Panc1 (cell line): ENCODE measurements at regions not wholly inside any gene's neighbourhood (a gene's known extent, or its start where the extent isn't known, plus 50 kb on each side); places are given as distances from the start of the nearest gene placed in this dataset. TPM values are rescaled to one million over a fixed set of nuclear protein-coding genes. Genes with fewer than 3 reads are reported as not detected.

Experiments used
- ATAC-seq: fragments of 200-7000 bp; cut with Tn5 transposase; 2 replicates; pipeline ENCODE4 v1.9.1; 2020; ENCODE audit warnings: mild to moderate bottlenecking, moderate library complexity
- BruUV-seq: library from RNA; stranded (reverse); fragments of 400-500 nt; replicated peaks from 2 replicates; lab custom pipeline; 2021; lab: Mats Ljungman, UMichigan
- CTCF ChIA-PET: fragments of 300-600 bp; sonication (Branson Sonifier 250); formaldehyde crosslinking; loops from one replicate; lab custom pipeline; 2022; ENCODE audit warnings: antibody characterized with exemption; lab: Charles Lee
- POLR2A ChIA-PET: fragments of 300-600 bp; sonication (Branson Sonifier 250); formaldehyde crosslinking; loops from one replicate; lab custom pipeline; 2022; ENCODE audit warnings: antibody characterized with exemption; lab: Charles Lee
- DNase-seq: peaks from one replicate; pipeline ENCODE4 v3.0.0-alpha.2; 2010; ENCODE audit warnings: low read depth, low spot score
- H3K27ac ChIP-seq: 2 replicates; pipeline ENCODE4 v1.5.1; 2011; ENCODE audit warnings: mild to moderate bottlenecking, low read length, inconsistent platforms
- H3K27me3 ChIP-seq: fragments of 200-500 bp; sonication (Bioruptor generic); 2 replicates; pipeline ENCODE4 v1.6.0; 2014; ENCODE audit warnings: low read length, inconsistent platforms; ENCODE audit not compliant: control insufficient read depth, insufficient read depth
- H3K36me3 ChIP-seq: fragments of 200-500 bp; sonication (Bioruptor generic); 2 replicates; pipeline ENCODE4 v1.5.1; 2014; ENCODE audit warnings: inconsistent platforms, mild to moderate bottlenecking, low read length, moderate library complexity; ENCODE audit not compliant: control insufficient read depth, insufficient read depth
- H3K4me1 ChIP-seq: 2 replicates; pipeline ENCODE4 v1.5.1; 2011; ENCODE audit warnings: inconsistent platforms, mild to moderate bottlenecking, low read length, moderate library complexity; ENCODE audit not compliant: control insufficient read depth, insufficient read depth
- H3K4me3 ChIP-seq, 2 experiments: 2 replicates each; pipeline ENCODE4 v1.5.1; 2011 to 2012; ENCODE audit warnings: low read depth in 2 of 2, low read length in 2 of 2, mild to moderate bottlenecking in 2 of 2, inconsistent platforms in 1 of 2, moderate library complexity in 1 of 2
- H3K9me3 ChIP-seq: fragments of 200-500 bp; sonication (Bioruptor generic); 2 replicates; pipeline ENCODE4 v1.5.1; 2014; ENCODE audit warnings: low read depth, mild to moderate bottlenecking, inconsistent platforms, low read length, moderate library complexity; ENCODE audit not compliant: control insufficient read depth, insufficient read depth
- POLR2AphosphoS5 ChIP-seq: IDR thresholded peaks from 2 replicates; pipeline ENCODE4 v1.6.1; 2012; ENCODE audit warnings: mild to moderate bottlenecking, low read depth, low read length, moderate library complexity
- SIN3A ChIP-seq: IDR thresholded peaks from 2 replicates; pipeline ENCODE4 v1.6.1; 2012; ENCODE audit warnings: low read depth, mild to moderate bottlenecking, low read length, moderate library complexity, borderline replicate concordance; ENCODE audit not compliant: insufficient read depth
- TCF7L2 ChIP-seq: IDR thresholded peaks from 2 replicates; pipeline ENCODE4 v1.6.1; 2011; ENCODE audit warnings: mild to moderate bottlenecking, low read depth, low read length, inconsistent platforms
- in situ Hi-C: cut with HindIII; loops from 2 replicates; pipeline ENCODE4 v1.10.0; 2016; ENCODE audit warnings: low sequenced_read_pairs, low pct_unique_long_range_greater_than_20kb
- intact Hi-C: fragments of 100-400 bp; cut with micrococcal nuclease; formaldehyde crosslinking; loops from one replicate; pipeline ENCODE4 v1.10.0; 2022; ENCODE audit not compliant: unreplicated experiment
- microRNA-seq: library from miRNA; unstranded; fragments of <30 nt; microRNA quantifications from one replicate; pipeline ENCODE4 v1.1.0, GENCODE V29; 2020; ENCODE audit not compliant: unreplicated experiment
- TF ChIP-seq, protein P1 (sequence below), 2 experiments: IDR thresholded peaks; 2 replicates each; pipeline ENCODE4 v1.6.1; 2011 to 2012; ENCODE audit warnings: low read depth in 2 of 2, control low read depth in 1 of 2, low read length in 1 of 2, mild to moderate bottlenecking in 1 of 2, moderate library complexity in 1 of 2; ENCODE audit not compliant: insufficient read depth in 1 of 2
- TF ChIP-seq, protein P2 (sequence below): fragments of 450-650 bp; IDR thresholded peaks from 2 replicates; pipeline ENCODE4 v1.5.1; 2017; ENCODE audit warnings: mild to moderate bottlenecking

DNA sequence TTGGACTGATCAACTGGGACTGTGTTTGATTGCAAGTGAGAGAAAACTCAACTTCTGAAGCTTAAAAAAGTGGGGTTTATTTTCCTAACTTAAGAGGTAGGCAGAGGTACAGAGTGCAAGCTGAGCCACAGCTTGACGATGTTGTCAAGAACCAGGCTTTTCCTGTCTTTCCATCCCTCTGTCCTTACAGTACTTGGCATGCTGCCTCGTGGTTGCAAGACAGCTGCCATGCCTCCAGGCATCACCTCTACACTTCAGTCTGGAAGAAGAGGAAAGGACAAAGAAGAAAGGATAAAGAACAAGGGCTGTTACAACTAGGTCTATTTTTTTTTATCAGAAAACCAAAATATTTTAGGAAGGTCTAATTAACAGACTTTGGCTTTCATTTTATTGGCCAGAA, 51.8 kb upstream of the GALNT15 start:
- Histone ChIP-seq H3K36me3 (no peaks in the 10 kb centered on the region), H3K27ac (no peak overlapping the region), H3K27me3 (no peaks in the 10 kb centered on the region), H3K4me3 (no peak overlapping the region), H3K9me3 (no peaks in the 10 kb centered on the region), H3K4me1 (no peaks in the 10 kb centered on the region)
- POLR2A ChIA-PET, result no interaction called here
- ATAC-seq, result no peak
- TF ChIP-seq, protein P1, sequence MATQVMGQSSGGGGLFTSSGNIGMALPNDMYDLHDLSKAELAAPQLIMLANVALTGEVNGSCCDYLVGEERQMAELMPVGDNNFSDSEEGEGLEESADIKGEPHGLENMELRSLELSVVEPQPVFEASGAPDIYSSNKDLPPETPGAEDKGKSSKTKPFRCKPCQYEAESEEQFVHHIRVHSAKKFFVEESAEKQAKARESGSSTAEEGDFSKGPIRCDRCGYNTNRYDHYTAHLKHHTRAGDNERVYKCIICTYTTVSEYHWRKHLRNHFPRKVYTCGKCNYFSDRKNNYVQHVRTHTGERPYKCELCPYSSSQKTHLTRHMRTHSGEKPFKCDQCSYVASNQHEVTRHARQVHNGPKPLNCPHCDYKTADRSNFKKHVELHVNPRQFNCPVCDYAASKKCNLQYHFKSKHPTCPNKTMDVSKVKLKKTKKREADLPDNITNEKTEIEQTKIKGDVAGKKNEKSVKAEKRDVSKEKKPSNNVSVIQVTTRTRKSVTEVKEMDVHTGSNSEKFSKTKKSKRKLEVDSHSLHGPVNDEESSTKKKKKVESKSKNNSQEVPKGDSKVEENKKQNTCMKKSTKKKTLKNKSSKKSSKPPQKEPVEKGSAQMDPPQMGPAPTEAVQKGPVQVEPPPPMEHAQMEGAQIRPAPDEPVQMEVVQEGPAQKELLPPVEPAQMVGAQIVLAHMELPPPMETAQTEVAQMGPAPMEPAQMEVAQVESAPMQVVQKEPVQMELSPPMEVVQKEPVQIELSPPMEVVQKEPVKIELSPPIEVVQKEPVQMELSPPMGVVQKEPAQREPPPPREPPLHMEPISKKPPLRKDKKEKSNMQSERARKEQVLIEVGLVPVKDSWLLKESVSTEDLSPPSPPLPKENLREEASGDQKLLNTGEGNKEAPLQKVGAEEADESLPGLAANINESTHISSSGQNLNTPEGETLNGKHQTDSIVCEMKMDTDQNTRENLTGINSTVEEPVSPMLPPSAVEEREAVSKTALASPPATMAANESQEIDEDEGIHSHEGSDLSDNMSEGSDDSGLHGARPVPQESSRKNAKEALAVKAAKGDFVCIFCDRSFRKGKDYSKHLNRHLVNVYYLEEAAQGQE (IDR thresholded peaks at IDR 0.05; ENCODE audit: insufficient read depth in 1 of 2, low read depth in 2 of 2, low read length in 1 of 2), result no peak
- TF ChIP-seq TCF7L2 (no peak), SIN3A (no peak), POLR2AphosphoS5 (no peak)
- TF ChIP-seq, protein P2, sequence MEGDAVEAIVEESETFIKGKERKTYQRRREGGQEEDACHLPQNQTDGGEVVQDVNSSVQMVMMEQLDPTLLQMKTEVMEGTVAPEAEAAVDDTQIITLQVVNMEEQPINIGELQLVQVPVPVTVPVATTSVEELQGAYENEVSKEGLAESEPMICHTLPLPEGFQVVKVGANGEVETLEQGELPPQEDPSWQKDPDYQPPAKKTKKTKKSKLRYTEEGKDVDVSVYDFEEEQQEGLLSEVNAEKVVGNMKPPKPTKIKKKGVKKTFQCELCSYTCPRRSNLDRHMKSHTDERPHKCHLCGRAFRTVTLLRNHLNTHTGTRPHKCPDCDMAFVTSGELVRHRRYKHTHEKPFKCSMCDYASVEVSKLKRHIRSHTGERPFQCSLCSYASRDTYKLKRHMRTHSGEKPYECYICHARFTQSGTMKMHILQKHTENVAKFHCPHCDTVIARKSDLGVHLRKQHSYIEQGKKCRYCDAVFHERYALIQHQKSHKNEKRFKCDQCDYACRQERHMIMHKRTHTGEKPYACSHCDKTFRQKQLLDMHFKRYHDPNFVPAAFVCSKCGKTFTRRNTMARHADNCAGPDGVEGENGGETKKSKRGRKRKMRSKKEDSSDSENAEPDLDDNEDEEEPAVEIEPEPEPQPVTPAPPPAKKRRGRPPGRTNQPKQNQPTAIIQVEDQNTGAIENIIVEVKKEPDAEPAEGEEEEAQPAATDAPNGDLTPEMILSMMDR, result no peak
- CTCF ChIA-PET, result no interaction called here
- BruUV-seq, result no TSS peak
- no peak for DNase-seq
- in situ Hi-C loops (no loop called here), intact Hi-C loops (no loop called here)

DNA sequence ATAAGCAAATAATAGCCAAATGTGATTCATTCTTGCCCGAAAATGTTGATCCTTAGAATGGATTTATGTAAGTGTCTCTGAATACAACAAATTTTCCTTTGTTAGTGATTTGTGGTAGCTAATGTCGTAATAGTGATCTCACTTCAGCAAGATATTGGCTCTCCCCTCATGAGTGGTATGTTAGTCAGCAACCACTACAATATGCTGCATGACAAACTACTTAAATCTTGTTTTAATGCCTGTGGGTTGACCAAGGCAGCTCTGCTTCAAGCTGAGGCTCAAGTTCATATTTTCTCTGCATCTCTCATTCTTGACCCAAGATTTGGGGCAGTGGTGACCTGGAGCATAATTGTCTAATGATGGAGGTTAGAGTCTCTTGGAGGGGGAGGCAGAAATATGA, 49.8 kb upstream of the GALNT15 start:
- ChIA-PET POLR2A (no interaction called here), CTCF (no interaction called here)
- H3K27me3 ChIP-seq, result no peaks in the 10 kb centered on the region
- intact Hi-C loops, result no loop called here
- no peaks in the 10 kb centered on the region for H3K36me3 ChIP-seq
- TF ChIP-seq, protein P1 (IDR thresholded peaks at IDR 0.05; ENCODE audit: insufficient read depth in 1 of 2, low read depth in 2 of 2, low read length in 1 of 2), result no peak
- TF ChIP-seq, protein P2, result no peak
- TF ChIP-seq POLR2AphosphoS5 (no peak), TCF7L2 (no peak), SIN3A (no peak)
- ATAC-seq (no peak), DNase-seq (no peak)
- BruUV-seq, result no TSS peak
- H3K27ac ChIP-seq, result no peak overlapping the region
- in situ Hi-C loops, result no loop called here
- no peaks in the 10 kb centered on the region for H3K4me1 ChIP-seq
- no peaks in the 10 kb centered on the region for H3K9me3 ChIP-seq
- H3K4me3 ChIP-seq, result no peak overlapping the region

Small RNA genes lying in the stretch of these regions (microRNA-seq; reads per million reads assigned to microRNA genes)
- not detected for gene MIR563
